ENCODE measurements at regions not wholly inside any gene's neighbourhood (a gene's known extent, or its start where the extent isn't known, plus 50 kb on each side); places are given as distances from the start of the nearest gene placed in this dataset.
"Not testable (repeated sequence)": the region's sequence is repeated elsewhere in the genome, so short reads cannot be mapped to it uniquely, and the experiment has no call there.

- DNase-seq (ENCODE audit: low spot score), result no peak
Measured at GRCh38 chr4:115950806-115951205, 837.4 kb upstream of the NDST4 start.

- not testable (repeated sequence) for DNase-seq (ENCODE audit: low spot score)
Measured at GRCh38 chr4:115949974-115950743, 836.7 kb upstream of the NDST4 start.

DNA sequence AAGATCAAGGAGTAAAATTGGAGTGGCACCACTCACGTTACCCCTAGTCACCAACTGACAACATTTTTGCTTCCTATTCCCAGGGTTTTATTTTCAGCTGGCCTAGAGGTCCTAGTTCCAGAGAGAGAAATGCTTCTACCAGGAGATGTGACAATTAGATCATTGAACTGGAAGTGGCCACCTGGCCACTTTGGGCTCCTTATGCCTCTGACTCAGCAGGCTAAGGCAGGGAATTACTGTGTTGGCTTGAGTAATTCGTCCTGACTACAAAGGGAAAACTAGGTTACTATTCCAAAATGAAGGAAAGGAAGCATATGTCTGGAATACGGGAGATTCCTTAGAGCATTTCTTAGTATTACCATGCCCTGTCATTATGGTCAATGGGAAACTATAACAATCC, 831.6 kb upstream of the NDST4 start:
- DNase-seq (ENCODE audit: low spot score), result no peak

DNA sequence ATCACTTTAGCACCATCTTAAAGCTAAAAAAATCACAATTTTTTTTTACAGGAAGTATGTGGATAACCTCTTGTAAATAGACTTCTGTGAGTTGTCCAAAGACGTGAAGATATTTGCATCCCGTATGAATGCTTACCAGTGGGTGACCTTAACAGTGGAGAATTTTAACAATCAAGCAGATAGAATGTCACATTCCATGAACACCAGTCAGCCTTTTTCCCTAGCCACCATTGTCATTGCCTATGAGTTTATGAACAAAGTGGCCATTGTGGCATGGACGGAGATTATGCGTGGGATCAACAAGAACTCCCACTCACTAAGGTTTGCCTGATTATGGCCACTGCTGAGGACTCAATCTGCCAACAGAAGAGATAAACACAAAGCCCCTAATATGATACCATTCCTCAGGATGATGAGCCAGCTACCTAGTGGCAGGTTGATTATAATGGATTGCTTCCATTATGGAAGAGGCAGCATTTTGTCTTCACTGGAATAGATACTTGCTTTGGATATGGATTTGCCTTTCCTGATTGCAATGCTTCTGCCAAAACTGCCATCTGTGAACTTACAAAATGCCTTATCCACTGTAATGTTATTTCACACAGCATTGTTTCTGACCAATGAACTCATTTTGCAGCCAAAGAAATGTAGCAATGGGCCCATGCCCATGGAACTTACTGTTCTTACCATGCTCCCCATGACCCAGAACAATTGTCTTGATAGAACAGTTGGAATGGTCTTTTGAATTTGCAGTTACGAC, 830.9 kb upstream of the NDST4 start:
- no peak for DNase-seq (ENCODE audit: low spot score)

DNA sequence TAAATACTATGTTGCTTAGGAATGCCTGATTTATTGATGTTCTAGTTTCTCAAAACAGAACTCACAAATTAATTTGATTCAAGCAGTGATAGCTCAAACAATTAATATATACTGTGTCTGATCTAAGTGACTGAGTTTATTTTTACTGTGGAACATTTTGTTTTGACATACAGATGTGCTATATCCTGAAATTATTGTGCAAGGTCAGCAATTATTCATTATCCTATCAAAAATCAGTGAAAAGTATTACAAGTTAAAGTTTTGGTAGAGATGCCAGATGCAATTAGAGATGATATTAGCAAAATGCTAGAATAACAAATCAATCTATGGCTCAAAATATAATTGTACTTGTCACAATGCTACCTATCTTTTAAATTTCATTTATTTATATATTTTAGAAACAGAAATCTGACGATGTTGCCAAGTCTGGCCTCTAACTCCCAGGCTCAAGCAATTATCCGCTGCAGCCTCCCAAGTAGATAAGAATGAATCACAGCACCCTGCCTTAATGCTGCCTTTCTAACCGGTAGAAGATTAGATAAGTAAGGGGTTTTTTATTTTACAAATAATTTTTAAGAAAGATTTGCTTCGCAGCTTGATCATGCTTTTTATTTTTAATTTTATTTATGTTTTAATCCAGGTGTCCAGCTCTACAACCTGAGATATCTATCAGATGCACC, 825.5 kb upstream of the NDST4 start:
- no peak for DNase-seq (ENCODE audit: low spot score)

- DNase-seq (ENCODE audit: low spot score), result no peak
Measured at GRCh38 chr4:115929373-115929772, 816.0 kb upstream of the NDST4 start.

DNA sequence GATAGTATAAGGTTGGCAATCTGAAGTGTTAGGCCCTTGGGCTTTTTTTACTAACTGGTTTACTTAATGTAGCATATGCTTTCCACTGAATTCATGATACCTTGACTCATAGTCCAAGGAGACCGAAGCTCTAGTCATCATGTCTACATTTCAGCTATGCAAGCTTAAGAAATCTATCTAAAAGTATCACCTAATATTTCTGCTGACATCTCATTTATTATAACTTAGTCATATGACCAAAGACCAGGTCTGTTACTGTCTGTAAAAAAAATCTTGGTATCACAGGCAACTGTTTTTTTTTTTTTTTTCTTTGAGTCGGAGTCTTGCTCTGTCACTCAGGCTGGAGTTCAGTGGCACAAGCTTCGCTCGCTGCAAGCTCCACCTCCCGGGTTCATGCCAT, 814.0 kb upstream of the NDST4 start:
- DNase-seq (ENCODE audit: low spot score), result no peak

DNA sequence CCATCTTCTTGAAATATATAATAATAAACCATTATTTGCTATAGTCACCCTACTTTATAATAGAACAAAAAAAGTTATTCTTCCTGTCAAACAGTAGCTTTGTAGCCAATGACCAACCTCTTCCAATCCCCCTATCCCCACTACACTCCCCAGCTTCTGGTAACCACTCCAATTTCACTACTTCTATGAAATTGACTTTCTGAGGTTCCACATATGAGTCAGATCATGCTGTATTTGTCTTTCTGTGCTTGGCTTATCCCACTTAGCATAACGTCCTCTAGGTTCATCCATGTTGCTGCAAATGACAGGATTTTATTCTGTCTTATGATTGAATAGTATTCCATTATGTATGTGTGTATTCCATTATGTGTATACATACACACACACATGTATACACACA, 809.7 kb upstream of the NDST4 start:
- no peak for DNase-seq (ENCODE audit: low spot score)

DNA sequence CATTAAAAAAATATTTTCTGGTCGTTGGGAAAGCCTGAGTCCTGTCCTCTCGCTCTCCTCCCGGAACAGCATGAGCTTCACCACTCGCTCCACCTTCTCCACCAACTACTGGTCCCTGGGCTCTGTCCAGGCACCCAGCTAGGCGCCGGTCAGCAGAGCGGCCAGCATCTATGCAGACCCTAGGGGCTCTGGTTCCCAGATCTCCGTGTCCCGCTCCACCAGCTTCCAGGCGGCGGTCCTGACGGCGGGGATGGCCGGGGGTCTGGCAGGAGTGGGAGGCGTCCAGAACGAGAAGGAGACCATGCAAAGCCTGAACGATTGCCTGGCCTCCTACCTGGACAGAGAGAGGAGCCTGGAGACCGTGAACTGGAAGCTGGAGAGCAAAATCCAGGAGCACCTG, 807.2 kb upstream of the NDST4 start:
- no peak for DNase-seq (ENCODE audit: low spot score)

DNA sequence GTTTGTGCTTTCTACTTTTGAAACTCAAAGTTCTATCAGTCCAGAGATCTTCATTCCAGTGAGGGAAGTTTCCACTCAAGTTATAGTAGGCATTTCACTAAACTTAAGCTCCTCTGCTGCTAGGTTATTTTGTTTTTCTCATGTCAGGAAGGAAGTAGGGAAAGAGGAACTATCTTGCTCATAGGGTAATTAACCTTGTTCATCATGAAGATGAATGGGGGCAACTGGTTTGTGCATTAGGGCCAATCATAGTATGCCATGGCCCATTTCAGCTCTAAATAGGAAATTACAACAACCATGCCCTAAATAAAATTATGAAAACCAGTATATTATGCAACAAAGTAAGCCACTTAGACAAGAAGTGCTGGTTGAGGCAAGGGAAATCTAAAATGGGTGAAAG, 804.7 kb upstream of the NDST4 start:
- no peak for DNase-seq (ENCODE audit: low spot score)

DNA sequence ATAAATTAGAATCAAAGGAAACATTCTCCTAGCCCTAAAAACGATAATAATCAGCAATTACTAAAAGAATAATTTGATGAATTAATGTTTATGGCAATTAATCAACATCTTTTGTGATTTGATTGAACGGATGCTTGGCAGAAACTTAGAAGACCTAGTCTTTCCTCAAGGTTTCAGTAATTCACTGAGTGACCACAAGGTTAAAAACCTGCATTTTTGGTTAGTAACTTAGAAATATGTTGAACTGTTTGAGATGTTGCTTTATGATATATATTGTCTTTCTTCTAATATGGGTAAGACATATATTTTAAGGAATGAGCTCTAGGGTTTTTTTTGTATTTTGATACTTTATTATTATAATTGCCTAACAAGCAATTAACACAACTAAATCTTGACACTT, 793.0 kb upstream of the NDST4 start:
- DNase-seq (ENCODE audit: low spot score), result no peak

DNA sequence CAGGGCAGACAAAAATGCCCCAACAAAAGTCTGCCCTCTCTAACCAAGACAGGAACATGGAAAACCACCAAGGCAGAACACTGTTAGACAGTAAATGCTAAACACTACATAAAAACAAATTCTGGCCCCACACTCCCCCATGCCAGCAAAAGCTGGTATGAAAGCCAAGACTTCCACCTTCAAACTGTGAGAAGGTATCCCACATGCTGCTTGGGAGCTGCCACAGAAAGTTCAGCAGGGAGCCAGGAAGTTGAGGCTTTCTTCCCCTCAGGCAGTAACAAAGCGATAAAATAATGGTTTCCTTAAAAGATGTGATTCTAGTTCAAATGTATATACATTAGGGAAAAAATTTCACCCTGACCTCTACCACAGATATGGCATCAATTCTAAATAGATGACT, 770.4 kb upstream of the NDST4 start:
- DNase-seq (ENCODE audit: low spot score), result no peak

GRCh38 chr4:115883231-115883630, 769.8 kb upstream of the NDST4 start:
- no peak for DNase-seq (ENCODE audit: low spot score)

DNA sequence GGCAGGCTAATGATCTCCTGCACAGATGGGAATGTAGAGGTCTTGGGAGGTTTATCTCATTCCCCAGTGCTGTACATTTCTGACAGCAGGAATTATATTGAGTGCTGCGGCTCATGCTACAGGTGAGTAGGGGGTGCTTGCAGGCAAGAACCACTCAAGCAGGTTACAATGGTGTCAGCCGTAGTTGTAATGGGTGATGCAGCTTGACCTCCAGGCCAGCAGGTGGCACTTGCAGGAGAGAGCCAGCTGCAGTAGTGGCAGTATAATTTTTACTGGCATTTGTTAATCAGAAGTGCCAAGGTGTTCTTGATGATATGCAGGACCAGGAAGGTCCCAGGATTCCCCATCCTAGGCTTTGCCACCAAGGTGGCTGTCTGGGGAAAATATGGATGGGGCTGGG, 759.6 kb upstream of the NDST4 start:
- DNase-seq (ENCODE audit: low spot score), result no peak

DNA sequence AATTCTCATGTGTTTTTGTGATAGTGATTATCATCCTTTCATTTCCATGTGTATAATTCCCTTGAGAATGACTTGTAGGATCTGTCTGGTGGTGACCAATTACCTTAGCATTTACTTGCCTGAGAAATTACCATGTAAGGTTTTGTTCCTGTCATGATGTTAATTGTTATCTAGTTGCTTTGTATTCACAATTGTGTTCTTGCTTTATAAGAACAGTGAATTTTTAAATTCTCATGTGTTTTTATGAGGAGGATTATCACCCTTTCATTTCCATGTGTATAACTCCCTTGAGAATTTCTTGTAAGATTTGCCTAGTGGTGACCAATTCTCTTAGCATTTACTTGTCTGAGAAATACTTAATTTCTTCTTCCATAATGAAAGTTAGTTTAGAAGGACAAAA, 758.2 kb upstream of the NDST4 start:
- DNase-seq (ENCODE audit: low spot score), result no peak

DNA sequence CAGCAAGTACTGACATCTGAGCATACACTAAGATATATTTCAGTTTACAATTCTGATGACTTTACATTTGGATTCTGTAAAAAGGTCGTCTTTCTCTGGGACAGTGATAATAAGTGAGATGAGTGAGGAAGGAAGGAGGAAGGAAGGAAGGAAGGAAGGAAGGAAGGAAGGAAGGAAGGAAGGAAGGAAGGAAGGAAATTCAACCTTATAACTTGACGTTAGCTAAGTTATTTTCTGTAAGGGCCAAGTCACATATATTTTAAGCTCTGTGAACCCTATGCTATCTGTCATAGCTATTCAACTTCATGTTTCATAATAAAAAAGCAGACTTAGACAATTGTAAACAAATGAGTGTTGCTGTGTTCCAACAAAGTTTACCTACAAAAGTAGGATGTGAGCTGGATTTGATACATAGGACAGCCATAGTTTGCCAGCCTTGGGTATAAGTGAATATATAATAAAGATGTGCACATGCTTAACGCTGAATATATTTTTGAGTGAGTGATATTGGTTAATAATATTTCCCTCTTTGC, 753.0 kb upstream of the NDST4 start:
- no peak for DNase-seq (ENCODE audit: low spot score)

- no peak for DNase-seq (ENCODE audit: low spot score)
Measured at GRCh38 chr4:115865736-115866135, 752.3 kb upstream of the NDST4 start.

- no peak for DNase-seq (ENCODE audit: low spot score)
Measured at GRCh38 chr4:115852767-115853091, 739.3 kb upstream of the NDST4 start.

GRCh38 chr4:115851918-115852766, 738.7 kb upstream of the NDST4 start:
- no peak for DNase-seq (ENCODE audit: low spot score)

- DNase-seq (ENCODE audit: low spot score), result no peak
Measured at GRCh38 chr4:115850799-115851509, 737.5 kb upstream of the NDST4 start.

DNA sequence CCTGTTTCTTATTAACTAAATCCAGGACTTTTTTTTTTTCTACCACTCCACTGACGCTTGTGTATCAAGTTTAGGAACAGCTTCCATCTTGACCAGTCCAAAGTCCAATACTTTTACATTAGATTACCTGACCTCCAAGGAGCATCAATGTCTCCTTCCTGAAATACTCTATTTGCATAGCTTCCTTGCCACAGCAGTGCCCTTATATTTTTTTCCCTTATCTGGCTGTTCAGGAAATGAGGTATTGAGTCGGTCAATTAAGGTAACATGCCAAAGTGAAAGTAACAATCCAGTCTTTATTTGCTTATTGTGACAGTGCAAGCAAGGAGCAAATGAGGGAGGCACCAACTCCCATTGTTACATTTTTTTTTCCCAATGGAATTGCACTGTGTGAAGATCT, 730.8 kb upstream of the NDST4 start:
- no peak for DNase-seq (ENCODE audit: low spot score)
